ENCODE measurements at regions not wholly inside any gene's neighbourhood (a gene's known extent, or its start where the extent isn't known, plus 50 kb on each side); places are given as distances from the start of the nearest gene placed in this dataset.

GRCh38 chr2:107607054-107607453 is 219.6 kb upstream of the RGPD4 start:
- Histone ChIP-seq H3K4me3 (ENCODE audit: low read depth in 2 of 2, low read length in 1 of 2) (no peak overlapping the region), H3K9ac (no peak overlapping the region), H4K20me1 (ENCODE audit: insufficient read depth) (no peaks in the 10 kb centered on the region), H3K4me1 (ENCODE audit: control insufficient read depth in 1 of 2, insufficient read depth in 2 of 2, low read depth in 1 of 2, low read length in 1 of 2) (no peaks in the 10 kb centered on the region; a peak in 1 of 4 replicates), H2AFZ (ENCODE audit: low read depth) (no peak overlapping the region), H3K79me2 (ENCODE audit: insufficient read depth) (no peaks in the 10 kb centered on the region), H3K27ac (ENCODE audit: low read depth in 2 of 2, low read length in 1 of 2) (no peak overlapping the region), H3K36me3 (replicated peaks in 1 of 2; ENCODE audit: control insufficient read depth in 1 of 2, insufficient read depth in 2 of 2, low read length in 1 of 2) (no peaks in the 10 kb centered on the region), H3K9me3 (no peaks in the 10 kb centered on the region), H3K9me2 (no peaks in the 10 kb centered on the region), H3K27me3 (ENCODE audit: insufficient read depth) (no peaks in the 10 kb centered on the region), H3F3A (replicated peaks; ENCODE audit: insufficient read depth) (no peaks in the 10 kb centered on the region), H3K4me2 (no peak overlapping the region)
- CTCF ChIA-PET: no interaction called here
- no peak for DNase-seq
- 30% methylated on average over 1 of the region's 1 CpG for WGBS (ENCODE audit: low lambda C conversion rate)
- no peak for TF ChIP-seq SIN3A (IDR thresholded peaks at IDR 0.05; ENCODE audit: borderline replicate concordance, low read depth, low read length)
- TF ChIP-seq CHD2 (IDR thresholded peaks at IDR 0.05; ENCODE audit: low read length, partially characterized antibody): no peak
- TF ChIP-seq USF1 (IDR thresholded peaks at IDR 0.05; ENCODE audit: borderline replicate concordance, low read depth): no peak
- no peak for TF ChIP-seq EZH2phosphoT487 (IDR thresholded peaks at IDR 0.05; ENCODE audit: borderline replicate concordance, low read depth)
- TF ChIP-seq, protein P1, sequence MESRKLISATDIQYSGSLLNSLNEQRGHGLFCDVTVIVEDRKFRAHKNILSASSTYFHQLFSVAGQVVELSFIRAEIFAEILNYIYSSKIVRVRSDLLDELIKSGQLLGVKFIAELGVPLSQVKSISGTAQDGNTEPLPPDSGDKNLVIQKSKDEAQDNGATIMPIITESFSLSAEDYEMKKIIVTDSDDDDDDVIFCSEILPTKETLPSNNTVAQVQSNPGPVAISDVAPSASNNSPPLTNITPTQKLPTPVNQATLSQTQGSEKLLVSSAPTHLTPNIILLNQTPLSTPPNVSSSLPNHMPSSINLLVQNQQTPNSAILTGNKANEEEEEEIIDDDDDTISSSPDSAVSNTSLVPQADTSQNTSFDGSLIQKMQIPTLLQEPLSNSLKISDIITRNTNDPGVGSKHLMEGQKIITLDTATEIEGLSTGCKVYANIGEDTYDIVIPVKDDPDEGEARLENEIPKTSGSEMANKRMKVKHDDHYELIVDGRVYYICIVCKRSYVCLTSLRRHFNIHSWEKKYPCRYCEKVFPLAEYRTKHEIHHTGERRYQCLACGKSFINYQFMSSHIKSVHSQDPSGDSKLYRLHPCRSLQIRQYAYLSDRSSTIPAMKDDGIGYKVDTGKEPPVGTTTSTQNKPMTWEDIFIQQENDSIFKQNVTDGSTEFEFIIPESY (IDR thresholded peaks at IDR 0.05; ENCODE audit: borderline replicate concordance, low read depth): no peak
- TF ChIP-seq, protein P2, sequence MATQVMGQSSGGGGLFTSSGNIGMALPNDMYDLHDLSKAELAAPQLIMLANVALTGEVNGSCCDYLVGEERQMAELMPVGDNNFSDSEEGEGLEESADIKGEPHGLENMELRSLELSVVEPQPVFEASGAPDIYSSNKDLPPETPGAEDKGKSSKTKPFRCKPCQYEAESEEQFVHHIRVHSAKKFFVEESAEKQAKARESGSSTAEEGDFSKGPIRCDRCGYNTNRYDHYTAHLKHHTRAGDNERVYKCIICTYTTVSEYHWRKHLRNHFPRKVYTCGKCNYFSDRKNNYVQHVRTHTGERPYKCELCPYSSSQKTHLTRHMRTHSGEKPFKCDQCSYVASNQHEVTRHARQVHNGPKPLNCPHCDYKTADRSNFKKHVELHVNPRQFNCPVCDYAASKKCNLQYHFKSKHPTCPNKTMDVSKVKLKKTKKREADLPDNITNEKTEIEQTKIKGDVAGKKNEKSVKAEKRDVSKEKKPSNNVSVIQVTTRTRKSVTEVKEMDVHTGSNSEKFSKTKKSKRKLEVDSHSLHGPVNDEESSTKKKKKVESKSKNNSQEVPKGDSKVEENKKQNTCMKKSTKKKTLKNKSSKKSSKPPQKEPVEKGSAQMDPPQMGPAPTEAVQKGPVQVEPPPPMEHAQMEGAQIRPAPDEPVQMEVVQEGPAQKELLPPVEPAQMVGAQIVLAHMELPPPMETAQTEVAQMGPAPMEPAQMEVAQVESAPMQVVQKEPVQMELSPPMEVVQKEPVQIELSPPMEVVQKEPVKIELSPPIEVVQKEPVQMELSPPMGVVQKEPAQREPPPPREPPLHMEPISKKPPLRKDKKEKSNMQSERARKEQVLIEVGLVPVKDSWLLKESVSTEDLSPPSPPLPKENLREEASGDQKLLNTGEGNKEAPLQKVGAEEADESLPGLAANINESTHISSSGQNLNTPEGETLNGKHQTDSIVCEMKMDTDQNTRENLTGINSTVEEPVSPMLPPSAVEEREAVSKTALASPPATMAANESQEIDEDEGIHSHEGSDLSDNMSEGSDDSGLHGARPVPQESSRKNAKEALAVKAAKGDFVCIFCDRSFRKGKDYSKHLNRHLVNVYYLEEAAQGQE (IDR thresholded peaks at IDR 0.05; ENCODE audit: low read depth, low read length): no peak
- TF ChIP-seq, protein P3, sequence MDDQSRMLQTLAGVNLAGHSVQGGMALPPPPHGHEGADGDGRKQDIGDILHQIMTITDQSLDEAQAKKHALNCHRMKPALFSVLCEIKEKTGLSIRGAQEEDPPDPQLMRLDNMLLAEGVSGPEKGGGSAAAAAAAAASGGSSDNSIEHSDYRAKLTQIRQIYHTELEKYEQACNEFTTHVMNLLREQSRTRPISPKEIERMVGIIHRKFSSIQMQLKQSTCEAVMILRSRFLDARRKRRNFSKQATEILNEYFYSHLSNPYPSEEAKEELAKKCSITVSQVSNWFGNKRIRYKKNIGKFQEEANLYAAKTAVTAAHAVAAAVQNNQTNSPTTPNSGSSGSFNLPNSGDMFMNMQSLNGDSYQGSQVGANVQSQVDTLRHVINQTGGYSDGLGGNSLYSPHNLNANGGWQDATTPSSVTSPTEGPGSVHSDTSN (IDR thresholded peaks at IDR 0.05): no peak
- POLR2A ChIA-PET: no interaction called here

DNA sequence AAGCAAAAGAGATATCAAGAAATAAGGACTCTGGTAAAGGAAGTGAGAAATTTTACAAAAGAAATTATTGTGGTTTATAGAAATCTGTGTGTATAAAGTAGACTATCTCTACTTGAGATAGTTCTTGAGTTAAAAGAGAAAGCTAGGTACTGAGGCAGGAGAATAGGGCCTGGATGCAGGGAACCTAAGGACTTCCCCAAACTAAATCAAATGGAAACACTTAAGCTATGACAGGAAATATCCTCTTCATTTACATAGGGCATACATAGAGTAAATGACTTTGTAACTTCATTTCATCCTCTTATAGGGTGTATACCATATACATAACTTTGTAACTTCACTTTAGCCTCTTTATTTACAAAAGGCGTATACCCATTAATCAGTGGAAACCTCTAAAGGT is 219.2 kb upstream of the RGPD4 start:
- Histone ChIP-seq H3K27me3 (ENCODE audit: insufficient read depth) (no peaks in the 10 kb centered on the region), H3K9me2 (no peaks in the 10 kb centered on the region), H3K4me2 (no peak overlapping the region), H3K9ac (no peak overlapping the region), H3K79me2 (ENCODE audit: insufficient read depth) (no peaks in the 10 kb centered on the region), H3K9me3 (no peaks in the 10 kb centered on the region), H3K36me3 (replicated peaks in 1 of 2; ENCODE audit: control insufficient read depth in 1 of 2, insufficient read depth in 2 of 2, low read length in 1 of 2) (no peaks in the 10 kb centered on the region), H3F3A (replicated peaks; ENCODE audit: insufficient read depth) (no peaks in the 10 kb centered on the region), H3K4me1 (ENCODE audit: control insufficient read depth in 1 of 2, insufficient read depth in 2 of 2, low read depth in 1 of 2, low read length in 1 of 2) (no peaks in the 10 kb centered on the region; a peak in 1 of 4 replicates), H3K4me3 (ENCODE audit: low read depth in 2 of 2, low read length in 1 of 2) (no peak overlapping the region), H2AFZ (ENCODE audit: low read depth) (no peak overlapping the region), H3K27ac (ENCODE audit: low read depth in 2 of 2, low read length in 1 of 2) (no peak overlapping the region), H4K20me1 (ENCODE audit: insufficient read depth) (no peaks in the 10 kb centered on the region)
- ChIA-PET POLR2A (no interaction called here), CTCF (no interaction called here)
- WGBS (ENCODE audit: low lambda C conversion rate): 59% methylated on average over 1 of the region's 1 CpG
- no peak for TF ChIP-seq SIN3A (IDR thresholded peaks at IDR 0.05; ENCODE audit: borderline replicate concordance, low read depth, low read length)
- TF ChIP-seq, protein P4, sequence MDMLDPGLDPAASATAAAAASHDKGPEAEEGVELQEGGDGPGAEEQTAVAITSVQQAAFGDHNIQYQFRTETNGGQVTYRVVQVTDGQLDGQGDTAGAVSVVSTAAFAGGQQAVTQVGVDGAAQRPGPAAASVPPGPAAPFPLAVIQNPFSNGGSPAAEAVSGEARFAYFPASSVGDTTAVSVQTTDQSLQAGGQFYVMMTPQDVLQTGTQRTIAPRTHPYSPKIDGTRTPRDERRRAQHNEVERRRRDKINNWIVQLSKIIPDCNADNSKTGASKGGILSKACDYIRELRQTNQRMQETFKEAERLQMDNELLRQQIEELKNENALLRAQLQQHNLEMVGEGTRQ (IDR thresholded peaks at IDR 0.05; ENCODE audit: borderline replicate concordance, low read depth, low read length): no peak
- TF ChIP-seq IRF3 (IDR thresholded peaks at IDR 0.05; ENCODE audit: low read depth, low read length): no peak
- TF ChIP-seq SMC3 (IDR thresholded peaks at IDR 0.05; ENCODE audit: low read depth, low read length): no peak
- TF ChIP-seq NRF1 (IDR thresholded peaks at IDR 0.05; ENCODE audit: low read depth, low read length): no peak
- no peak for TF ChIP-seq FOSL2 (IDR thresholded peaks at IDR 0.05; ENCODE audit: borderline replicate concordance, low read depth)
- no peak for TF ChIP-seq USF1 (IDR thresholded peaks at IDR 0.05; ENCODE audit: borderline replicate concordance, low read depth)
- no peak for TF ChIP-seq GABPA (IDR thresholded peaks at IDR 0.05; ENCODE audit: low read depth)
- TF ChIP-seq EP300 (IDR thresholded peaks at IDR 0.05; ENCODE audit: borderline replicate concordance in 1 of 2, low read depth in 1 of 2, low read length in 1 of 2): no peak
- TF ChIP-seq NFIC (IDR thresholded peaks at IDR 0.05; ENCODE audit: borderline replicate concordance): no peak
- DNase-seq: no peak

Measured in SK-N-SH (cell line).